Muscle of back (tissue), 3 donors: ENCODE measurements at regions not wholly inside any gene's neighbourhood (a gene's known extent, or its start where the extent isn't known, plus 50 kb on each side); places are given as distances from the start of the nearest gene placed in this dataset.

Experiments used
- DNase-seq, 3 donors: peaks; one replicate each; pipeline versions ENCODE4 v3.0.0 to v3.0.0-alpha.2; 2013

GRCh38 chr4:138663883-138664282 is 351.7 kb upstream of the NOCT start:
- no peak for DNase-seq

- DNase-seq: no peak
These were observed 355.7 kb upstream of the NOCT start for GRCh38 chr4:138659812-138660316.

GRCh38 chr4:138659037-138659811 is 356.4 kb upstream of the NOCT start:
- DNase-seq: no peak

- DNase-seq: no peak
These were observed 357.1 kb upstream of the NOCT start for GRCh38 chr4:138658518-138658917.

GRCh38 chr4:138656990-138657389 is 358.6 kb upstream of the NOCT start:
- peak; percentile 58 to 85 (median 61) for DNase-seq

GRCh38 chr4:138655985-138656384 is 359.6 kb upstream of the NOCT start:
- no peak for DNase-seq

GRCh38 chr4:138655286-138655685 is 360.3 kb upstream of the NOCT start:
- DNase-seq: no peak

GRCh38 chr4:138650929-138651448 is 364.6 kb upstream of the NOCT start:
- DNase-seq: peak; percentile 73 to 93 (median 91)

- no peak for DNase-seq
These were observed 365.1 kb upstream of the NOCT start for GRCh38 chr4:138650495-138650894.

GRCh38 chr4:138647433-138647832 is 368.1 kb upstream of the NOCT start:
- no peak for DNase-seq

- DNase-seq: no peak
These were observed 369.2 kb upstream of the NOCT start for GRCh38 chr4:138646383-138646782.

- DNase-seq: no peak
These were observed 370.3 kb upstream of the NOCT start for GRCh38 chr4:138645289-138645688.

- DNase-seq: no peak
These were observed 371.3 kb upstream of the NOCT start for GRCh38 chr4:138644322-138644721.

- DNase-seq: peak in 1 of 3 donors; percentile 31
These were observed 371.8 kb upstream of the NOCT start for GRCh38 chr4:138643827-138644226.

- no peak for DNase-seq
These were observed 376.4 kb upstream of the NOCT start for GRCh38 chr4:138639018-138639741.

- no peak for DNase-seq
These were observed 378.8 kb upstream of the NOCT start for GRCh38 chr4:138636781-138637180.

- no peak for DNase-seq
These were observed 380.7 kb upstream of the NOCT start for GRCh38 chr4:138634915-138635314.

GRCh38 chr4:138633580-138633904 is 382.0 kb upstream of the NOCT start:
- no peak for DNase-seq

GRCh38 chr4:138632856-138633579 is 382.6 kb upstream of the NOCT start:
- no peak for DNase-seq

GRCh38 chr4:138630666-138631065 is 384.9 kb upstream of the NOCT start:
- no peak for DNase-seq

GRCh38 chr4:138629669-138630068 is 385.9 kb upstream of the NOCT start:
- no peak for DNase-seq

- DNase-seq: no peak
These were observed 384.9 kb upstream of the SLC7A11 start for GRCh38 chr4:138627096-138627495.
